ENCODE measurements at regions not wholly inside any gene's neighbourhood (a gene's known extent, or its start where the extent isn't known, plus 50 kb on each side); places are given as distances from the start of the nearest gene placed in this dataset.

GRCh38 chr4:11175374-11175773, 253.3 kb downstream of the HS3ST1 start:
- DNase-seq = no peak
- Histone ChIP-seq H3K36me3 (ENCODE audit: control insufficient read depth in 2 of 3, insufficient read depth in 3 of 3, low read length in 3 of 3) (no peaks in the 10 kb centered on the region), H3K27me3 (ENCODE audit: control insufficient read depth, insufficient read depth, low read length) (no peaks in the 10 kb centered on the region), H3K9me3 (ENCODE audit: control insufficient read depth in 2 of 3, insufficient read depth in 1 of 3, low read length in 3 of 3) (no peaks in the 10 kb centered on the region), H3K4me3 (ENCODE audit: low read length in 3 of 3) (no peak overlapping the region), H3K4me1 (ENCODE audit: control insufficient read depth in 2 of 3, insufficient read depth in 2 of 3, low read depth in 1 of 3, low read length in 3 of 3) (no peaks in the 10 kb centered on the region), H3K27ac (ENCODE audit: low read depth in 2 of 2, low read length in 2 of 2) (no peak overlapping the region), H3K9ac (ENCODE audit: low read length in 3 of 3) (no peak overlapping the region)
- intact Hi-C loops (cut with DNase I) = no loop called here
- no peak for TF ChIP-seq CTCF (IDR thresholded peaks at IDR 0.05; ENCODE audit: borderline replicate concordance, extremely low read depth, insufficient read depth)
- FAIRE-seq = no peak

- no peak overlapping the region for H3K4me3 ChIP-seq (ENCODE audit: low read length in 3 of 3)
- H3K4me1 ChIP-seq (ENCODE audit: control insufficient read depth in 2 of 3, insufficient read depth in 2 of 3, low read depth in 1 of 3, low read length in 3 of 3) = no peaks in the 10 kb centered on the region
- H3K27me3 ChIP-seq (ENCODE audit: control insufficient read depth, insufficient read depth, low read length) = no peaks in the 10 kb centered on the region
- FAIRE-seq (no peak), DNase-seq (no peak)
- no peak for TF ChIP-seq CTCF (IDR thresholded peaks at IDR 0.05; ENCODE audit: borderline replicate concordance, extremely low read depth, insufficient read depth)
- H3K9me3 ChIP-seq (ENCODE audit: control insufficient read depth in 2 of 3, insufficient read depth in 1 of 3, low read length in 3 of 3) = no peaks in the 10 kb centered on the region
- no peak overlapping the region for H3K27ac ChIP-seq (ENCODE audit: low read depth in 2 of 2, low read length in 2 of 2)
- no peaks in the 10 kb centered on the region for H3K36me3 ChIP-seq (ENCODE audit: control insufficient read depth in 2 of 3, insufficient read depth in 3 of 3, low read length in 3 of 3)
- intact Hi-C loops (cut with DNase I) = no loop called here
- H3K9ac ChIP-seq (ENCODE audit: low read length in 3 of 3) = no peak overlapping the region
Measured at GRCh38 chr4:11166606-11167005, 262.1 kb downstream of the HS3ST1 start.

GRCh38 chr4:11166034-11166433, 262.7 kb downstream of the HS3ST1 start:
- no peaks in the 10 kb centered on the region for H3K4me1 ChIP-seq (ENCODE audit: control insufficient read depth in 2 of 3, insufficient read depth in 2 of 3, low read depth in 1 of 3, low read length in 3 of 3)
- DNase-seq = no peak
- intact Hi-C loops (cut with DNase I) = no loop called here
- H3K9me3 ChIP-seq (ENCODE audit: control insufficient read depth in 2 of 3, insufficient read depth in 1 of 3, low read length in 3 of 3) = no peaks in the 10 kb centered on the region
- TF ChIP-seq CTCF (IDR thresholded peaks at IDR 0.05; ENCODE audit: borderline replicate concordance, extremely low read depth, insufficient read depth) = no peak
- no peaks in the 10 kb centered on the region for H3K27me3 ChIP-seq (ENCODE audit: control insufficient read depth, insufficient read depth, low read length)
- no peak overlapping the region for H3K27ac ChIP-seq (ENCODE audit: low read depth in 2 of 2, low read length in 2 of 2)
- no peak overlapping the region for H3K9ac ChIP-seq (ENCODE audit: low read length in 3 of 3)
- no peaks in the 10 kb centered on the region for H3K36me3 ChIP-seq (ENCODE audit: control insufficient read depth in 2 of 3, insufficient read depth in 3 of 3, low read length in 3 of 3)
- no peak for FAIRE-seq
- no peak overlapping the region for H3K4me3 ChIP-seq (ENCODE audit: low read length in 3 of 3)

- FAIRE-seq (no peak), DNase-seq (no peak)
- H3K27ac ChIP-seq (ENCODE audit: low read depth in 2 of 2, low read length in 2 of 2) = no peak overlapping the region
- H3K4me1 ChIP-seq (ENCODE audit: control insufficient read depth in 2 of 3, insufficient read depth in 2 of 3, low read depth in 1 of 3, low read length in 3 of 3) = no peaks in the 10 kb centered on the region
- no peak overlapping the region for H3K4me3 ChIP-seq (ENCODE audit: low read length in 3 of 3)
- no peaks in the 10 kb centered on the region for H3K36me3 ChIP-seq (ENCODE audit: control insufficient read depth in 2 of 3, insufficient read depth in 3 of 3, low read length in 3 of 3)
- H3K27me3 ChIP-seq (ENCODE audit: control insufficient read depth, insufficient read depth, low read length) = no peaks in the 10 kb centered on the region
- no peak for TF ChIP-seq CTCF (IDR thresholded peaks at IDR 0.05; ENCODE audit: borderline replicate concordance, extremely low read depth, insufficient read depth)
- H3K9ac ChIP-seq (ENCODE audit: low read length in 3 of 3) = no peak overlapping the region
- no peaks in the 10 kb centered on the region for H3K9me3 ChIP-seq (ENCODE audit: control insufficient read depth in 2 of 3, insufficient read depth in 1 of 3, low read length in 3 of 3)
- intact Hi-C loops (cut with DNase I) = no loop called here
Measured at GRCh38 chr4:11165052-11165451, 263.6 kb downstream of the HS3ST1 start.

All from kidney (tissue), 13 donors.